IMR-90 (cell line): ENCODE measurements at regions not wholly inside any gene's neighbourhood (a gene's known extent, or its start where the extent isn't known, plus 50 kb on each side); places are given as distances from the start of the nearest gene placed in this dataset.

Experiments
- ATAC-seq: fragments of 200-7000 bp; cut with Tn5 transposase; 2 replicates; pipeline ENCODE4 v1.9.1; 2020; ENCODE audit warnings: low read depth, mild to moderate bottlenecking, moderate library complexity
- BruUV-seq: library from RNA; stranded (reverse); fragments of 400-500 nt; replicated peaks from 2 replicates; lab custom pipeline; 2021; lab: Mats Ljungman, UMichigan
- CTCF ChIA-PET: fragments of 300-600 bp; formaldehyde crosslinking; extraction: SDS; loops from one replicate; lab custom pipeline; 2021; ENCODE audit warnings: antibody characterized with exemption; lab: Yijun Ruan, JAX
- POLR2A ChIA-PET: fragments of 300-600 bp; sonication (Branson Sonifier 250); formaldehyde crosslinking; loops from one replicate; lab custom pipeline; 2022; ENCODE audit warnings: antibody characterized with exemption; ENCODE audit not compliant: unreplicated experiment; lab: Charles Lee
- DNase-seq: peaks from one replicate; pipeline ENCODE4 v3.0.0; 2013
- H2AFZ ChIP-seq: replicated peaks from 2 replicates; pipeline ENCODE3; 2013; ENCODE audit warnings: low read length, mild to moderate bottlenecking; ENCODE audit not compliant: poor library complexity
- H2AK5ac ChIP-seq: 2 replicates; pipeline ENCODE4 v1.6.1; 2013; ENCODE audit warnings: low read depth, low read length, inconsistent platforms
- H2AK9ac ChIP-seq: replicated peaks from 2 replicates; pipeline ENCODE3; 2013; ENCODE audit warnings: mild to moderate bottlenecking, low read depth, low read length, moderate library complexity; ENCODE audit not compliant: poor library complexity
- H2BK120ac ChIP-seq: 2 replicates; pipeline ENCODE4 v1.6.1; 2013; ENCODE audit warnings: low read depth, low read length, inconsistent platforms
- H2BK15ac ChIP-seq: 3 replicates; pipeline ENCODE4 v1.6.1; 2013; ENCODE audit warnings: low read depth, low read length, inconsistent platforms
- H2BK20ac ChIP-seq: 2 replicates; pipeline ENCODE4 v1.6.1; 2013; ENCODE audit warnings: low read depth, mild to moderate bottlenecking, inconsistent platforms, low read length, moderate library complexity
- H2BK5ac ChIP-seq: 2 replicates; pipeline ENCODE4 v1.6.1; 2013; ENCODE audit warnings: mild to moderate bottlenecking, low read depth, low read length, inconsistent platforms; ENCODE audit not compliant: poor library complexity, severe bottlenecking
- H3K14ac ChIP-seq: replicated peaks from 2 replicates; pipeline ENCODE4 v1.6.1; 2013; ENCODE audit warnings: low read depth, low read length, inconsistent platforms
- H3K18ac ChIP-seq: 2 replicates; pipeline ENCODE4 v1.6.1; 2013; ENCODE audit warnings: low read depth, low read length, control low read depth
- H3K23ac ChIP-seq: 2 replicates; pipeline ENCODE4 v1.6.1; 2013; ENCODE audit warnings: low read depth, low read length, inconsistent platforms
- H3K27ac ChIP-seq: 2 replicates; pipeline ENCODE4 v1.5.1; 2013; ENCODE audit warnings: mild to moderate bottlenecking, control low read depth, low read length; ENCODE audit not compliant: insufficient read depth
- H3K27me3 ChIP-seq: 2 replicates; pipeline ENCODE4 v1.6.1; 2013; ENCODE audit warnings: low read length; ENCODE audit not compliant: control insufficient read depth, insufficient read depth
- H3K36me3 ChIP-seq: 2 replicates; pipeline ENCODE4 v1.6.1; 2013; ENCODE audit warnings: low read length, mixed read lengths; ENCODE audit not compliant: control insufficient read depth, insufficient read depth
- H3K4ac ChIP-seq: 2 replicates; pipeline ENCODE4 v1.6.1; 2013; ENCODE audit warnings: low read depth, low read length, inconsistent platforms
- H3K4me1 ChIP-seq: 2 replicates; pipeline ENCODE4 v1.6.1; 2013; ENCODE audit warnings: low read length, mixed read lengths; ENCODE audit not compliant: control insufficient read depth, insufficient read depth
- H3K4me2 ChIP-seq: 2 replicates; pipeline ENCODE4 v1.6.1; 2013; ENCODE audit warnings: low read depth, mild to moderate bottlenecking, control low read depth, low read length, moderate library complexity
- H3K4me3 ChIP-seq: 2 replicates; pipeline ENCODE4 v1.5.1; 2013; ENCODE audit warnings: low read depth, mild to moderate bottlenecking, control low read depth, low read length, moderate library complexity; ENCODE audit not compliant: insufficient read depth
- H3K56ac ChIP-seq: 2 replicates; pipeline ENCODE4 v1.6.1; 2013; ENCODE audit warnings: low read length, inconsistent platforms; ENCODE audit not compliant: insufficient read depth; ENCODE audit errors: extremely low read depth
- H3K79me1 ChIP-seq, 2 experiments: 2 replicates each; pipeline ENCODE4 v1.6.1; 2013; ENCODE audit warnings: low read length in 2 of 2, inconsistent platforms in 1 of 2, low read depth in 1 of 2
- H3K9ac ChIP-seq: 2 replicates; pipeline ENCODE4 v1.6.1; 2013; ENCODE audit warnings: low read depth, low read length, control low read depth
- H3K9me1 ChIP-seq: 2 replicates; pipeline ENCODE4 v1.6.1; 2013; ENCODE audit warnings: low read length, inconsistent platforms; ENCODE audit not compliant: insufficient read depth
- H3K9me3 ChIP-seq: 2 replicates; pipeline ENCODE4 v1.6.1; 2013; ENCODE audit warnings: low read length; ENCODE audit not compliant: control insufficient read depth, insufficient read depth
- H4K20me1 ChIP-seq: 2 replicates; pipeline ENCODE4 v1.6.1; 2013; ENCODE audit warnings: low read length, inconsistent platforms; ENCODE audit not compliant: insufficient read depth
- H4K5ac ChIP-seq: 2 replicates; pipeline ENCODE4 v1.6.1; 2013; ENCODE audit warnings: mild to moderate bottlenecking, low read depth, low read length, control low read depth
- H4K8ac ChIP-seq, 2 experiments: 2 replicates each; pipeline ENCODE4 v1.6.1; 2013; ENCODE audit warnings: low read depth in 2 of 2, low read length in 2 of 2, control low read depth in 1 of 2, inconsistent platforms in 1 of 2
- H4K91ac ChIP-seq: 2 replicates; pipeline ENCODE4 v1.6.1; 2013; ENCODE audit warnings: low read depth, low read length, inconsistent platforms; ENCODE audit not compliant: insufficient read depth
- BHLHE40 ChIP-seq: fragments of 150-350 bp; IDR thresholded peaks from 2 replicates; pipeline ENCODE4 v1.6.1; 2016; ENCODE audit warnings: mild to moderate bottlenecking, low read depth, low read length
- CEBPB ChIP-seq: IDR thresholded peaks from 2 replicates; pipeline ENCODE4 v1.6.1; 2012; ENCODE audit warnings: low read depth, low read length, improper control_type of control experiment
- CHD1 ChIP-seq: IDR thresholded peaks from 2 replicates; pipeline ENCODE4 v1.6.1; 2012; ENCODE audit warnings: low read depth, low read length, improper control_type of control experiment
- FOS ChIP-seq: fragments of 150-350 bp; IDR thresholded peaks from 2 replicates; pipeline ENCODE4 v1.6.1; 2016; ENCODE audit warnings: low read depth, low read length
- MAFK ChIP-seq: IDR thresholded peaks from 2 replicates; pipeline ENCODE4 v1.6.1; 2012; ENCODE audit warnings: low read depth, low read length, improper control_type of control experiment
- MAZ ChIP-seq: IDR thresholded peaks from 2 replicates; pipeline ENCODE4 v1.6.1; 2012; ENCODE audit warnings: low read depth, mild to moderate bottlenecking, low read length, improper control_type of control experiment, moderate library complexity, borderline replicate concordance
- MXI1 ChIP-seq: IDR thresholded peaks from 2 replicates; pipeline ENCODE4 v1.6.1; 2012; ENCODE audit warnings: low read depth, mild to moderate bottlenecking, low read length, moderate library complexity, borderline replicate concordance
- NFE2L2 ChIP-seq: fragments of 150-350 bp; IDR thresholded peaks from 2 replicates; pipeline ENCODE4 v1.6.1; 2016; ENCODE audit warnings: low read depth, mild to moderate bottlenecking, low read length
- RAD21 ChIP-seq: IDR thresholded peaks from 2 replicates; pipeline ENCODE4 v1.6.1; 2012; ENCODE audit warnings: low read length, improper control_type of control experiment
- RCOR1 ChIP-seq: IDR thresholded peaks from 2 replicates; pipeline ENCODE4 v1.6.1; 2012; ENCODE audit warnings: mild to moderate bottlenecking, low read length, improper control_type of control experiment; ENCODE audit not compliant: insufficient replicate concordance
- RFX5 ChIP-seq: IDR thresholded peaks from 2 replicates; pipeline ENCODE4 v1.8.0; 2012; ENCODE audit warnings: low read depth, mild to moderate bottlenecking, low read length, moderate library complexity
- SMC3 ChIP-seq: fragments of 150-350 bp; IDR thresholded peaks from 2 replicates; pipeline ENCODE4 v1.6.1; 2016; ENCODE audit warnings: low read depth, mild to moderate bottlenecking, antibody characterized with exemption, low read length, moderate library complexity
- WGBS, 2 experiments: methylation state at CpG; one replicate each; pipeline versions ENCODE4 v1.1.5 to v1.1.7; 2013; ENCODE audit warnings: missing lambda C conversion rate in 2 of 2; ENCODE audit not compliant: insufficient read length in 1 of 2; ENCODE audit errors: extremely low coverage in 2 of 2; 5-methylcytosine and 5-hydroxymethylcytosine counted together
- dilution Hi-C: fragments of 300-500 bp; cut with HindIII; formaldehyde crosslinking; loops from one replicate; pipeline ENCODE4 v1.14.3; 2018; ENCODE audit warnings: low sequenced_read_pairs; ENCODE audit not compliant: unreplicated experiment
- in situ Hi-C: fragments of 300-500 bp; cut with MboI; formaldehyde crosslinking; loops from 3 replicates; pipeline ENCODE4 v1.14.3; 2019; ENCODE audit warnings: low sequenced_read_pairs, inconsistent platforms, mixed read lengths
- intact Hi-C: fragments of 100-400 bp; cut with micrococcal nuclease; formaldehyde crosslinking; loops from 2 replicates; pipeline ENCODE4 v1.10.0; 2022
- TF ChIP-seq, protein P1 (sequence below): fragments of 150-350 bp; IDR thresholded peaks from 2 replicates; pipeline ENCODE4 v1.6.1; 2016; ENCODE audit warnings: low read depth, mild to moderate bottlenecking, low read length, moderate library complexity, borderline replicate concordance
- TF ChIP-seq, protein P2 (sequence below): conservative IDR thresholded peaks from 2 replicates; pipeline ENCODE4 v1.5.1; 2012; ENCODE audit warnings: mild to moderate bottlenecking, low read depth, low read length, improper control_type of control experiment
- TF ChIP-seq, protein P3 (sequence below): fragments of 150-350 bp; IDR thresholded peaks from 2 replicates; pipeline ENCODE4 v1.6.1; 2017; ENCODE audit warnings: mild to moderate bottlenecking, antibody characterized with exemption, low read length, low read depth

DNA sequence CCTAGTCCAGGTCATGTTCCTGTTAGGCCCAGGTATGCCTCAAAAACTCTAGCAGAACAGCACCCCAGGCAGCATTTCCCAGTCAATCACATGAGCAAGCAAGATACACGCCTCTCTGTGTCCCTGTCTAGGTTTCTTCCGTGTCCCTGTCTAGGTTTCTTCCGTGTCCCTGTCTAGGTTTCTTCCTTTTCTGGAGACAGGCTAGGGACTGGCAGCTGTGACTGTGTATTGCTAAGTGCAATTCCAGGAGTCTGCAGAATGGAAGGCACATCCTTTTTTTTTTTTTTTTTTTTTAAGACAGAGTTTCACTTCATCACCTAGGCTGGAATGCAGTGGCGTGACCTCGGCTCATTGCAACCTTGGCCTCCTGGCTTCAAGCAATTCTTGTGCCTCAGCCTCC, 77.6 kb downstream of the SETD4 start:
- no peak overlapping the region for H3K27ac ChIP-seq
- H3K27me3 ChIP-seq = peaks cover 41% of the 10 kb centered on the region
- H4K8ac ChIP-seq = no peak overlapping the region
- BruUV-seq = no TSS peak
- no peak overlapping the region for H4K91ac ChIP-seq
- H3K4me2 ChIP-seq = no peak overlapping the region
- H3K9ac ChIP-seq = no peak overlapping the region
- H2BK15ac ChIP-seq = no peak overlapping the region
- H3K9me1 ChIP-seq = no peaks in the 10 kb centered on the region
- H3K4me1 ChIP-seq = no peaks in the 10 kb centered on the region
- H2AFZ ChIP-seq = no peak overlapping the region
- H2BK20ac ChIP-seq = no peak overlapping the region
- no peak overlapping the region for H4K5ac ChIP-seq
- WGBS, 2 experiments = no CpG with 5 or more reads among the region's 5 CpGs
- no peak overlapping the region for H3K18ac ChIP-seq
- no peak overlapping the region for H3K14ac ChIP-seq
- ATAC-seq (no peak), DNase-seq (no peak)
- no peak overlapping the region for H3K56ac ChIP-seq
- no peaks in the 10 kb centered on the region for H4K20me1 ChIP-seq
- H2AK5ac ChIP-seq = no peak overlapping the region
- no peak for TF ChIP-seq CHD1
- TF ChIP-seq, protein P1, sequence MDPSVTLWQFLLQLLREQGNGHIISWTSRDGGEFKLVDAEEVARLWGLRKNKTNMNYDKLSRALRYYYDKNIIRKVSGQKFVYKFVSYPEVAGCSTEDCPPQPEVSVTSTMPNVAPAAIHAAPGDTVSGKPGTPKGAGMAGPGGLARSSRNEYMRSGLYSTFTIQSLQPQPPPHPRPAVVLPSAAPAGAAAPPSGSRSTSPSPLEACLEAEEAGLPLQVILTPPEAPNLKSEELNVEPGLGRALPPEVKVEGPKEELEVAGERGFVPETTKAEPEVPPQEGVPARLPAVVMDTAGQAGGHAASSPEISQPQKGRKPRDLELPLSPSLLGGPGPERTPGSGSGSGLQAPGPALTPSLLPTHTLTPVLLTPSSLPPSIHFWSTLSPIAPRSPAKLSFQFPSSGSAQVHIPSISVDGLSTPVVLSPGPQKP = no peak
- TF ChIP-seq MXI1 = no peak
- TF ChIP-seq RAD21 = no peak
- TF ChIP-seq MAFK = no peak
- no peak for TF ChIP-seq CEBPB
- no peak for TF ChIP-seq BHLHE40
- TF ChIP-seq SMC3 = no peak
- no peak for TF ChIP-seq FOS
- TF ChIP-seq, protein P2, sequence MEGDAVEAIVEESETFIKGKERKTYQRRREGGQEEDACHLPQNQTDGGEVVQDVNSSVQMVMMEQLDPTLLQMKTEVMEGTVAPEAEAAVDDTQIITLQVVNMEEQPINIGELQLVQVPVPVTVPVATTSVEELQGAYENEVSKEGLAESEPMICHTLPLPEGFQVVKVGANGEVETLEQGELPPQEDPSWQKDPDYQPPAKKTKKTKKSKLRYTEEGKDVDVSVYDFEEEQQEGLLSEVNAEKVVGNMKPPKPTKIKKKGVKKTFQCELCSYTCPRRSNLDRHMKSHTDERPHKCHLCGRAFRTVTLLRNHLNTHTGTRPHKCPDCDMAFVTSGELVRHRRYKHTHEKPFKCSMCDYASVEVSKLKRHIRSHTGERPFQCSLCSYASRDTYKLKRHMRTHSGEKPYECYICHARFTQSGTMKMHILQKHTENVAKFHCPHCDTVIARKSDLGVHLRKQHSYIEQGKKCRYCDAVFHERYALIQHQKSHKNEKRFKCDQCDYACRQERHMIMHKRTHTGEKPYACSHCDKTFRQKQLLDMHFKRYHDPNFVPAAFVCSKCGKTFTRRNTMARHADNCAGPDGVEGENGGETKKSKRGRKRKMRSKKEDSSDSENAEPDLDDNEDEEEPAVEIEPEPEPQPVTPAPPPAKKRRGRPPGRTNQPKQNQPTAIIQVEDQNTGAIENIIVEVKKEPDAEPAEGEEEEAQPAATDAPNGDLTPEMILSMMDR = no peak
- TF ChIP-seq NFE2L2 = no peak
- TF ChIP-seq RFX5 = no peak
- no peak for TF ChIP-seq RCOR1
- TF ChIP-seq, protein P3, sequence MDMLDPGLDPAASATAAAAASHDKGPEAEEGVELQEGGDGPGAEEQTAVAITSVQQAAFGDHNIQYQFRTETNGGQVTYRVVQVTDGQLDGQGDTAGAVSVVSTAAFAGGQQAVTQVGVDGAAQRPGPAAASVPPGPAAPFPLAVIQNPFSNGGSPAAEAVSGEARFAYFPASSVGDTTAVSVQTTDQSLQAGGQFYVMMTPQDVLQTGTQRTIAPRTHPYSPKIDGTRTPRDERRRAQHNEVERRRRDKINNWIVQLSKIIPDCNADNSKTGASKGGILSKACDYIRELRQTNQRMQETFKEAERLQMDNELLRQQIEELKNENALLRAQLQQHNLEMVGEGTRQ = no peak
- TF ChIP-seq MAZ = no peak
- H2AK9ac ChIP-seq = no peak overlapping the region
- in situ Hi-C loops (no loop called here), intact Hi-C loops (no loop called here), dilution Hi-C loops (no loop called here)
- H3K4me3 ChIP-seq = no peak overlapping the region
- POLR2A ChIA-PET = no interaction called here
- H3K36me3 ChIP-seq = no peaks in the 10 kb centered on the region
- no peaks in the 10 kb centered on the region for H3K79me1 ChIP-seq
- no peak overlapping the region for H3K4ac ChIP-seq
- peaks cover 12% of the 10 kb centered on the region for H3K9me3 ChIP-seq
- H2BK5ac ChIP-seq = no peak overlapping the region
- H2BK120ac ChIP-seq = no peak overlapping the region
- CTCF ChIA-PET = no interaction called here
- no peak overlapping the region for H3K23ac ChIP-seq
